ENCODE measurements at regions not wholly inside any gene's neighbourhood (a gene's known extent, or its start where the extent isn't known, plus 50 kb on each side); places are given as distances from the start of the nearest gene placed in this dataset.

GRCh38 chr5:63351164-63351563, 611.1 kb downstream of the HTR1A start:
- H3K4me1 ChIP-seq (ENCODE audit: insufficient read depth, low read length, severe bottlenecking), result no peaks in the 10 kb centered on the region
- H3K9me3 ChIP-seq (ENCODE audit: low read length), result no peaks in the 10 kb centered on the region
- no peaks in the 10 kb centered on the region for H3K36me3 ChIP-seq (ENCODE audit: insufficient read depth, low read length)
- TF ChIP-seq EZH2 (IDR thresholded peaks at IDR 0.05; ENCODE audit: borderline replicate concordance, low read length) (no peak), CTCF (IDR thresholded peaks at IDR 0.05; ENCODE audit: low read length) (no peak)
- no peaks in the 10 kb centered on the region for H3K79me2 ChIP-seq (ENCODE audit: insufficient read depth, low read length)
- H3K27me3 ChIP-seq (ENCODE audit: insufficient read depth, low read length), result no peaks in the 10 kb centered on the region
- no peaks in the 10 kb centered on the region for H3F3A ChIP-seq (ENCODE audit: insufficient read depth, low read length)
- no peak overlapping the region for H2AFZ ChIP-seq (ENCODE audit: low read length)
- H3K9me2 ChIP-seq (ENCODE audit: low read depth, low read length), result no peaks in the 10 kb centered on the region
- no peak overlapping the region for H3K9ac ChIP-seq (ENCODE audit: low read length)
- H3K4me2 ChIP-seq (ENCODE audit: low read length), result no peak overlapping the region
- no peaks in the 10 kb centered on the region for H4K20me1 ChIP-seq (ENCODE audit: insufficient read depth, low read length)
- H3K4me3 ChIP-seq (ENCODE audit: low read depth, low read length, poor library complexity, severe bottlenecking), result no peak overlapping the region
- no peak overlapping the region for H3K27ac ChIP-seq (ENCODE audit: low read depth, low read length, poor library complexity, severe bottlenecking)

GRCh38 chr5:63346451-63346850, 615.8 kb downstream of the HTR1A start:
- Histone ChIP-seq H3K36me3 (ENCODE audit: insufficient read depth, low read length) (no peaks in the 10 kb centered on the region), H3K27ac (ENCODE audit: low read depth, low read length, poor library complexity, severe bottlenecking) (no peak overlapping the region), H3K9me3 (ENCODE audit: low read length) (peaks cover 3% of the 10 kb centered on the region; the same call in 1 of the 2 replicates), H3K9ac (ENCODE audit: low read length) (no peak overlapping the region), H3F3A (ENCODE audit: insufficient read depth, low read length) (no peaks in the 10 kb centered on the region), H2AFZ (ENCODE audit: low read length) (no peak overlapping the region), H3K9me2 (ENCODE audit: low read depth, low read length) (no peaks in the 10 kb centered on the region), H3K4me3 (ENCODE audit: low read depth, low read length, poor library complexity, severe bottlenecking) (no peak overlapping the region), H3K79me2 (ENCODE audit: insufficient read depth, low read length) (no peaks in the 10 kb centered on the region), H3K4me2 (ENCODE audit: low read length) (no peak overlapping the region), H4K20me1 (ENCODE audit: insufficient read depth, low read length) (no peaks in the 10 kb centered on the region), H3K4me1 (ENCODE audit: insufficient read depth, low read length, severe bottlenecking) (no peaks in the 10 kb centered on the region), H3K27me3 (ENCODE audit: insufficient read depth, low read length) (no peaks in the 10 kb centered on the region)
- TF ChIP-seq EZH2 (IDR thresholded peaks at IDR 0.05; ENCODE audit: borderline replicate concordance, low read length) (no peak), CTCF (IDR thresholded peaks at IDR 0.05; ENCODE audit: low read length) (no peak)

GRCh38 chr5:63341442-63341841, 620.8 kb downstream of the HTR1A start:
- Histone ChIP-seq H3K9me3 (ENCODE audit: low read length) (peaks cover 9% of the 10 kb centered on the region), H3K9ac (ENCODE audit: low read length) (no peak overlapping the region), H3K4me2 (ENCODE audit: low read length) (no peak overlapping the region), H3K9me2 (ENCODE audit: low read depth, low read length) (no peaks in the 10 kb centered on the region), H3F3A (ENCODE audit: insufficient read depth, low read length) (no peaks in the 10 kb centered on the region), H3K27ac (ENCODE audit: low read depth, low read length, poor library complexity, severe bottlenecking) (no peak overlapping the region), H3K79me2 (ENCODE audit: insufficient read depth, low read length) (no peaks in the 10 kb centered on the region), H3K36me3 (ENCODE audit: insufficient read depth, low read length) (no peaks in the 10 kb centered on the region), H2AFZ (ENCODE audit: low read length) (no peak overlapping the region), H3K27me3 (ENCODE audit: insufficient read depth, low read length) (no peaks in the 10 kb centered on the region), H3K4me3 (ENCODE audit: low read depth, low read length, poor library complexity, severe bottlenecking) (no peak overlapping the region), H3K4me1 (ENCODE audit: insufficient read depth, low read length, severe bottlenecking) (no peaks in the 10 kb centered on the region), H4K20me1 (ENCODE audit: insufficient read depth, low read length) (no peaks in the 10 kb centered on the region)
- TF ChIP-seq EZH2 (IDR thresholded peaks at IDR 0.05; ENCODE audit: borderline replicate concordance, low read length), result no peak
- no peak for TF ChIP-seq CTCF (IDR thresholded peaks at IDR 0.05; ENCODE audit: low read length)

Measured in OCI-LY1 (cell line).